Suprapubic skin (tissue), 4 donors: ENCODE measurements at regions not wholly inside any gene's neighbourhood (a gene's known extent, or its start where the extent isn't known, plus 50 kb on each side); places are given as distances from the start of the nearest gene placed in this dataset.

Source experiments
- EP300 ChIP-seq: sonication (generic); formaldehyde crosslinking; IDR thresholded peaks from one replicate; pipeline ENCODE4 v1.6.1; 2017; ENCODE audit warnings: antibody characterized with exemption
- POLR2AphosphoS5 ChIP-seq, 3 donors: sonication (generic); formaldehyde crosslinking; IDR thresholded peaks; one replicate each; pipeline ENCODE4 v1.6.1; 2017; ENCODE audit warnings: antibody characterized with exemption in 3 of 3

DNA sequence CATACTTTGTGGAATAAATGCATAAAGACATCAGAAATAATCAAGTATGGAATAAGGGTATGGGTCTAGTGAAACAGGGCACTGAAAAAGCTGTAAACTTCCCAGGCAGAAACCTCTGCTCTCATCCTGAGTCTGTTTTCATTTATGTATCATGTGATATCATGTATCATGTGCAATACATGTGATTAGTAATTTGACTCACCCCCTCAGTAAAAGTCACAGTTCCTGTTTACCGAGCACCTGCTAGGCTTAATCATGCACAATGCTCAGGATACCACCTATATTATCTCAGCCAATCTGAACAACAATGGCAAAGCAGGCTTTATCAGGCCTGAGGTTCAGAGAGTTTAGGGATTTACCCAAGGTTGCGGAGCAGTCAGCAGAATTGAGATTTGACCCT, 250.6 kb upstream of the TENM4 start:
- TF ChIP-seq EP300 (no peak), POLR2AphosphoS5 (IDR thresholded peaks at IDR 0.05) (no peak)
